Astrocyte of the cerebellum (primary cell): ENCODE measurements at regions not wholly inside any gene's neighbourhood (a gene's known extent, or its start where the extent isn't known, plus 50 kb on each side); places are given as distances from the start of the nearest gene placed in this dataset.
"Not testable (repeated sequence)": the region's sequence is repeated elsewhere in the genome, so short reads cannot be mapped to it uniquely, and the experiment has no call there.

ENCODE experiments used
- DNase-seq: peaks from one replicate; pipeline ENCODE4 v3.0.0-alpha.2; 2011; ENCODE audit warnings: low read depth
- H3K4me3 ChIP-seq: 2 replicates; pipeline ENCODE4 v1.5.1; 2011; ENCODE audit warnings: mild to moderate bottlenecking, low read depth, low read length, moderate library complexity
- CTCF ChIP-seq: IDR thresholded peaks from 2 replicates; pipeline ENCODE4 v1.5.1; 2012; ENCODE audit warnings: low read length, low read depth, moderate library complexity, mild to moderate bottlenecking; ENCODE audit errors: missing control alignments
- in situ Hi-C: cut with HindIII; loops from 2 replicates; pipeline ENCODE4 v1.10.0; 2017; ENCODE audit warnings: low sequenced_read_pairs

DNA sequence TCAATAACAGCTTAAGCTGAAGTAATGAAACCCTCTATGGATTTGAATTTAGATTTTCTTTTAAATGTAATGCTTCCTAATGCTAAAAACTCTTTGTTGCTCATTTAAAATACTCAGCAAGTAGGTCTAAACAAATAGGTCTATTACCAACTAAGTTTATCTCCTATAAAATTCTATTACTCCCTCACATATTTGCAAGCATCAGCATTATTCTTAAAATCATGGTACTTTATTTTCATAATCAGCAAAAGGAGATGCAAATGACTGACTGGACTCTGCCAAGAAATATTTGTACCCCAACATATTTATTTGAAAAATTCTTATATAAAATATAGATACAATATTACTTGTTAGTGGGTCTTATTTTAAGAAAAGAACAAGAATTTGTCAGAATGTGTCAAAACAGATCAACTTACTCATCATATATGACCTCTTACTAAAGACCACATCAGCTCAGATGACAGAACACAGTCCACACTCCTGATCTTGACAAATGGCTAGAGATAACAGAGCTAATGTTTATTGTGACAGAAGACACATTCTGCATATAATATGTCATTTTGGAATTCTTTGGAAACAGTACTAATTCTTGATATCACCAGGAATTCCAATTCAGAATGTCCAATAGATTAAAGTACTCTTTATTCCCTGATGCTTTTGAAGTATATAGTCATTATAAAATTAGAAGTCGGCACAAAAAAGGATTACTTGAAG is 704.6 kb upstream of the PCDH9 start:
- no peak for DNase-seq
- no peak overlapping the region for H3K4me3 ChIP-seq
- TF ChIP-seq CTCF = no peak
- in situ Hi-C loops = no loop called here

DNA sequence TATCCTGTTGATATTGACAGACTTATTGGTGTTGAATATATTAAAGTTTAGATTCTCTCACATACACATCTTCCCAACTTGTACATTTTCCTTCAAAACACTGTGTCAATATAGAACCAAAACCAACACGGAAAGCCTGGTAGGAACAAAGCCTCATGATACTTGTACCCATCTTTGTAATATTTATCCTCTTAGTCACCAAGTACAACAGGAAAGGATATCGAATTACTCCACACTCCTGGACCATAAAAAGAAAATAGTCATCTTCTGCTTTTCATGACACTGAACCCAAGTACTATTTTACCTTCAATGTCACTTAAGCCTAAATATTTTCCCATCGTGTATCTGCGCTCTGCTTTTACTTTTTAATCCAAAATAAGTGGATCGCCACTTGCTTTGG is 702.9 kb upstream of the PCDH9 start:
- in situ Hi-C loops = no loop called here
- no peak for TF ChIP-seq CTCF

GRCh38 chr13:67917291-67917987 is 687.3 kb upstream of the PCDH9 start:
- no peak overlapping the region for H3K4me3 ChIP-seq
- in situ Hi-C loops = no loop called here
- TF ChIP-seq CTCF = no peak
- DNase-seq = no peak

More for the DNA sequence above, 702.9 kb upstream of the PCDH9 start:
- DNase-seq = no peak
- no peak overlapping the region for H3K4me3 ChIP-seq

- in situ Hi-C loops = no loop called here
- TF ChIP-seq CTCF = no peak
- H3K4me3 ChIP-seq = no peak overlapping the region
- DNase-seq = no peak
Measured at GRCh38 chr13:67916650-67917049, 686.5 kb upstream of the PCDH9 start.

GRCh38 chr13:67914535-67914934 is 684.4 kb upstream of the PCDH9 start:
- in situ Hi-C loops = no loop called here
- no peak for TF ChIP-seq CTCF
- no peak for DNase-seq
- no peak overlapping the region for H3K4me3 ChIP-seq

DNA sequence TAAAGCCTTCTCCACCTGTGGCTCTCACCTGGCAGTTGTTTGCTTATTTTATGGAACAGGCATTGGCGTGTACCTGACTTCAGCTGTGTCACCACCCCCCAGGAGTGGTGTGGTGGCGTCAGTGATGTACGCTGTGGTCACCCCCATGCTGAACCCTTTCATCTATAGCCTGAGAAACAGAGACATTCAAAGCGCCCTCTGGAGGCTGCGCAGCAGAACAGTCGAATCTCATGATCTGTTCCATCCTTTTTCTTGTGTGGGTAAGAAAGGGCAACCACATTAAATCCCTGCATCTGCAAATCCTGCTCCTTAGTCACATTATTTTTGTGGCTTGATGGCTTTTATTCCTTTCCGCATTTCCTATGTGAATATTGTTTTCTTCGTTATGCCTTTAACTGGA is 672.8 kb upstream of the PCDH9 start:
- in situ Hi-C loops, DNase-seq, H3K4me3 ChIP-seq: not testable (repeated sequence)

DNA sequence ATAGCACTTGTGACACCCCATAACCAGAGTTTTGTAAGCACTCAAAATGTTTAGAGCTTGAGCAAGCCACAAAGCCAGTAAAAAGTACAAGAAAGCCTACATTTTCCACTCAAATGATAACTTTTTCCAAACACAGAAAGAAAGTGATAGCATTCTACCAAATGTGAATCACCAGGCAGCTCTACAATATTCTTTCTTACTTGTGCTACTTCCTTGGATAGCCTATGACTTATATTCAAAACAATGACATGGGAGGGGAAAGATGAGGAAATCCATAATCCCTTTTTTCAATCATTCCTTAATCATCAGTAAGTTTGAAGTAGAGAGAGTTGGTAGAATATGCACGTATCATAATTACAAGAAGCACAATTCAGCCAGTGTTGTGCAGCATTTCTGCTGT is 650.8 kb upstream of the PCDH9 start:
- DNase-seq = no peak
- in situ Hi-C loops = no loop called here
- no peak for TF ChIP-seq CTCF
- no peak overlapping the region for H3K4me3 ChIP-seq
